Stimulated activated CD8-positive, alpha-beta memory T cell treated with anti-CD3 and anti-CD28 coated beads, Interleukin-15, amount 100 ng/mL, for 1 hour (primary cell): ENCODE measurements at regions not wholly inside any gene's neighbourhood (a gene's known extent, or its start where the extent isn't known, plus 50 kb on each side); places are given as distances from the start of the nearest gene placed in this dataset.

Experiments used
- DNase-seq: peaks from one replicate; pipeline ENCODE4 v3.0.0-alpha.2; 2020; ENCODE audit warnings: low read depth

- DNase-seq, result no peak
Measured at GRCh38 chr18:73962256-73962655, 185.4 kb downstream of the FBXO15 start.

- no peak for DNase-seq
Measured at GRCh38 chr18:73961804-73962203, 185.8 kb downstream of the FBXO15 start.

- DNase-seq, result no peak
Measured at GRCh38 chr18:73959352-73959751, 188.3 kb downstream of the FBXO15 start.

GRCh38 chr18:73954268-73954667, 193.4 kb downstream of the FBXO15 start:
- DNase-seq, result no peak

- DNase-seq, result no peak
Measured at GRCh38 chr18:73952296-73952946, 195.2 kb downstream of the FBXO15 start.

GRCh38 chr18:73950116-73950700, 197.4 kb downstream of the FBXO15 start:
- no peak for DNase-seq

GRCh38 chr18:73948497-73948896, 199.1 kb downstream of the FBXO15 start:
- DNase-seq, result no peak

GRCh38 chr18:73948084-73948483, 199.6 kb downstream of the FBXO15 start:
- no peak for DNase-seq

- no peak for DNase-seq
Measured at GRCh38 chr18:73947180-73947921, 200.3 kb downstream of the FBXO15 start.

GRCh38 chr18:73945130-73945792, 202.4 kb downstream of the FBXO15 start:
- DNase-seq, result no peak

GRCh38 chr18:73944715-73945114, 202.9 kb downstream of the FBXO15 start:
- DNase-seq, result no peak

GRCh38 chr18:73943763-73944162, 203.9 kb downstream of the FBXO15 start:
- DNase-seq, result no peak

- no peak for DNase-seq
Measured at GRCh38 chr18:73942956-73943355, 204.7 kb downstream of the FBXO15 start.

GRCh38 chr18:73942081-73942625, 205.5 kb downstream of the FBXO15 start:
- DNase-seq, result no peak

GRCh38 chr18:73940721-73941120, 206.9 kb downstream of the FBXO15 start:
- no peak for DNase-seq

- DNase-seq, result no peak
Measured at GRCh38 chr18:73939391-73939790, 208.2 kb downstream of the FBXO15 start.

GRCh38 chr18:73933685-73934084, 213.9 kb downstream of the FBXO15 start:
- no peak for DNase-seq

- no peak for DNase-seq
Measured at GRCh38 chr18:73932976-73933375, 214.7 kb downstream of the FBXO15 start.

GRCh38 chr18:73927496-73927895, 220.1 kb downstream of the FBXO15 start:
- no peak for DNase-seq

- DNase-seq, result no peak
Measured at GRCh38 chr18:73924836-73925235, 222.8 kb downstream of the FBXO15 start.

- no peak for DNase-seq
Measured at GRCh38 chr18:73924307-73924706, 223.3 kb downstream of the FBXO15 start.

- no peak for DNase-seq
Measured at GRCh38 chr18:73923866-73924265, 223.8 kb downstream of the FBXO15 start.

- DNase-seq, result no peak
Measured at GRCh38 chr18:73920033-73920432, 227.6 kb downstream of the FBXO15 start.
